HCT116 (cell line): ENCODE measurements at regions not wholly inside any gene's neighbourhood (a gene's known extent, or its start where the extent isn't known, plus 50 kb on each side); places are given as distances from the start of the nearest gene placed in this dataset.

Experiments used
- CTCF ChIP-seq, 3 experiments: fragments of 200-600 bp in 1 of 3; sonication (generic) in 1 of 3; IDR thresholded peaks in 2 of 3; conservative IDR thresholded peaks in 1 of 3; 2 replicates each; pipeline ENCODE4 v1.5.1; 2012 to 2017; ENCODE audit warnings: low read depth in 2 of 3, low read length in 2 of 3, antibody characterized with exemption in 1 of 3, borderline replicate concordance in 1 of 3, control low read depth in 1 of 3, mild to moderate bottlenecking in 1 of 3, mixed read lengths in 1 of 3, mixed run types in 1 of 3, moderate library complexity in 1 of 3; ENCODE audit not compliant: insufficient read depth in 1 of 3
- EZH2 ChIP-seq: fragments of 200-600 bp; sonication (generic); IDR thresholded peaks from 2 replicates; pipeline ENCODE4 v1.6.1; 2017; ENCODE audit warnings: antibody characterized with exemption, mixed run types
- EZH2phosphoT487 ChIP-seq: fragments of 200-600 bp; IDR thresholded peaks from 2 replicates; pipeline ENCODE4 v1.6.1; 2018; ENCODE audit warnings: antibody characterized with exemption, borderline replicate concordance
- POLR2A ChIP-seq: IDR thresholded peaks from 2 replicates; pipeline ENCODE4 v1.7.0; 2011; ENCODE audit warnings: borderline replicate concordance; ENCODE audit not compliant: insufficient read depth, insufficient read length; ENCODE audit errors: extremely low read depth
- POLR2AphosphoS5 ChIP-seq: IDR thresholded peaks from 2 replicates; pipeline ENCODE4 v1.6.1; 2011; ENCODE audit warnings: mild to moderate bottlenecking, low read depth, low read length, moderate library complexity
- RAD21 ChIP-seq: IDR thresholded peaks from 2 replicates; pipeline ENCODE4 v1.6.1; 2012; ENCODE audit warnings: low read depth, mild to moderate bottlenecking
- REST ChIP-seq: IDR thresholded peaks from 2 replicates; pipeline ENCODE4 v1.6.1; 2012; ENCODE audit warnings: low read depth
- SIN3A ChIP-seq: IDR thresholded peaks from 2 replicates; pipeline ENCODE4 v1.6.1; 2012; ENCODE audit warnings: low read depth
- SRF ChIP-seq: IDR thresholded peaks from 2 replicates; pipeline ENCODE4 v1.6.1; 2012; ENCODE audit warnings: low read depth
- TCF7L2 ChIP-seq: IDR thresholded peaks from 2 replicates; pipeline ENCODE4 v1.7.0; 2011; ENCODE audit warnings: borderline replicate concordance, inconsistent platforms; ENCODE audit not compliant: insufficient read depth, insufficient read length; ENCODE audit errors: extremely low read depth
- YY1 ChIP-seq: IDR thresholded peaks from 2 replicates; pipeline ENCODE4 v1.6.1; 2011; ENCODE audit warnings: low read length, low read depth, moderate library complexity, mild to moderate bottlenecking; ENCODE audit not compliant: insufficient replicate concordance; ENCODE audit errors: extremely low read depth
- TF ChIP-seq, protein P1 (sequence below): IDR thresholded peaks from 2 replicates; pipeline ENCODE4 v1.6.1; 2012
- TF ChIP-seq, protein P2 (sequence below): IDR thresholded peaks from 2 replicates; pipeline ENCODE4 v1.6.1; 2012

- TF ChIP-seq SIN3A, result no peak
- no peak for TF ChIP-seq POLR2A
- no peak for TF ChIP-seq REST
- TF ChIP-seq, protein P1, sequence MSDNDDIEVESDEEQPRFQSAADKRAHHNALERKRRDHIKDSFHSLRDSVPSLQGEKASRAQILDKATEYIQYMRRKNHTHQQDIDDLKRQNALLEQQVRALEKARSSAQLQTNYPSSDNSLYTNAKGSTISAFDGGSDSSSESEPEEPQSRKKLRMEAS, result no peak
- TF ChIP-seq CTCF (IDR thresholded peaks at IDR 0.05 in 2 of 3, conservative IDR thresholded peaks at IDR 0.05 in 1 of 3; ENCODE audit: borderline replicate concordance in 1 of 3, insufficient read depth in 1 of 3, low read depth in 2 of 3, low read length in 2 of 3), result no peak
- TF ChIP-seq EZH2phosphoT487, result no peak
- no peak for TF ChIP-seq SRF
- TF ChIP-seq EZH2, result no peak
- TF ChIP-seq TCF7L2, result no peak
- no peak for TF ChIP-seq POLR2AphosphoS5
- no peak for TF ChIP-seq YY1
- no peak for TF ChIP-seq RAD21
- TF ChIP-seq, protein P2, sequence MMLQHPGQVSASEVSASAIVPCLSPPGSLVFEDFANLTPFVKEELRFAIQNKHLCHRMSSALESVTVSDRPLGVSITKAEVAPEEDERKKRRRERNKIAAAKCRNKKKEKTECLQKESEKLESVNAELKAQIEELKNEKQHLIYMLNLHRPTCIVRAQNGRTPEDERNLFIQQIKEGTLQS, result no peak
Observed at GRCh38 chr9:78967596-78968217, 604.1 kb upstream of the TLE4 start.
